Neutrophil (primary cell): ENCODE measurements at regions not wholly inside any gene's neighbourhood (a gene's known extent, or its start where the extent isn't known, plus 50 kb on each side); places are given as distances from the start of the nearest gene placed in this dataset.

Experiments
- H3K27ac ChIP-seq: fragments of 200-600 bp; sonication (generic); 2 replicates; pipeline ENCODE4 v1.5.1; 2016; ENCODE audit warnings: mild to moderate bottlenecking, moderate library complexity
- H3K27me3 ChIP-seq: fragments of 200-600 bp; sonication (generic); 2 replicates; pipeline ENCODE4 v1.6.0; 2016; ENCODE audit warnings: mild to moderate bottlenecking
- H3K36me3 ChIP-seq: fragments of 200-600 bp; sonication (generic); 2 replicates; pipeline ENCODE4 v1.5.1; 2017
- H3K4me1 ChIP-seq, 2 experiments: fragments of 200-600 bp in 1 of 2; sonication (generic) in 1 of 2; 1 replicate in 1 of 2; 2 replicates in 1 of 2; pipeline versions ENCODE4 v1.5.1 to v1.6.1; 2013 to 2016; ENCODE audit warnings: low read depth in 1 of 2, low read length in 1 of 2, mild to moderate bottlenecking in 1 of 2, moderate library complexity in 1 of 2; ENCODE audit not compliant: control insufficient read depth in 1 of 2, insufficient read depth in 1 of 2
- H3K4me3 ChIP-seq, 2 experiments: fragments of 200-600 bp in 1 of 2; sonication (generic) in 1 of 2; 1 replicate in 1 of 2; 2 replicates in 1 of 2; pipeline ENCODE4 v1.5.1; 2013 to 2016; ENCODE audit warnings: low read depth in 1 of 2, low read length in 1 of 2, mild to moderate bottlenecking in 1 of 2, moderate library complexity in 1 of 2
- H3K9me3 ChIP-seq: fragments of 200-600 bp; sonication (generic); 2 replicates; pipeline ENCODE4 v1.5.1; 2016
- TF ChIP-seq, protein P1 (sequence below): fragments of 200-600 bp; sonication (generic); IDR thresholded peaks from 2 replicates; pipeline ENCODE4 v1.5.1; 2016; ENCODE audit warnings: antibody characterized with exemption

DNA sequence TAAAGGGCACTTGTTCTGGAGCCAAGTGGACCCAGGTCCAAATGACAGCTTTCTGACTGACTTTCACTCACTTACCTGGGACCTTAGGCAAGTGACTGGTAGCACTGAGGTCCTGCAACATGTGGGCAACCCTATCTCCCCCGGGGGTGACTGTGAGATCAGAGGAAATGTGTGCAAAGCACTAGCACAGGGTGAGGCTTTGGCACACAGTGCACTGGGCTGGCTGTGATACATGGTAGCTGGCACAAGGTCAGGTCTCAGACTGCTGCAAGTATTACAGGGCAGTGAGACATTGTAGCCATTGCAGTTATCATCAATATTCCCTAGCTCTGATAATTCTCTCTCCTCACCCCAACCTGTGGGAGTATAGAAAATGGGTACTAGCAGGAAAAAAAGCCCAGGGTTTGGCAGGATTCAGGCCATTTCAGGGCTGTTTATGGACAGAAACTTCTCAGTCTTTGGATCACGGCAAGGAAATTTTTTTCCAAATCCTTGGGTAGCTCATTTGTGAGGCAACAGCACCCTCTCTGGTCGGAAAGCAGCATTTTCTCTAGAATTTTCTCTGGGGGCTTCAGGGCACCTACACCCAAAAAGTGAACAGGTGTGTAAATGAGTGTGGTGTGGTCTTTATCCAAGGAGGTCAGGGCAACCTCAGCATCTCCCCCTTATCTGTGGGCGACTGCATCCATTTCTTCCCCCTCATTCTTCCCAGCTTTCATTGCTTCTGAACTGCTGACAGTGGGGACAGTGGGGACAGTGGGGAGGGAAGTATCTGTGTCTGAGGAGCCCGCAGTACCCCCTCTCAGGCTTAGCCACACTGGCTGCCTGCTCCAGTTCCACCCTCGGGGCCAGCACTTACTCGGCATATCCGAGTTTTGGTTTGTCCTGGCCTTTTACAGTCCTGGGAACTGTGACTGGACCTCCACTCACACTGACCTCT, 148.7 kb upstream of the PHACTR3 start:
- H3K4me3 ChIP-seq = no peak overlapping the region
- TF ChIP-seq, protein P1, sequence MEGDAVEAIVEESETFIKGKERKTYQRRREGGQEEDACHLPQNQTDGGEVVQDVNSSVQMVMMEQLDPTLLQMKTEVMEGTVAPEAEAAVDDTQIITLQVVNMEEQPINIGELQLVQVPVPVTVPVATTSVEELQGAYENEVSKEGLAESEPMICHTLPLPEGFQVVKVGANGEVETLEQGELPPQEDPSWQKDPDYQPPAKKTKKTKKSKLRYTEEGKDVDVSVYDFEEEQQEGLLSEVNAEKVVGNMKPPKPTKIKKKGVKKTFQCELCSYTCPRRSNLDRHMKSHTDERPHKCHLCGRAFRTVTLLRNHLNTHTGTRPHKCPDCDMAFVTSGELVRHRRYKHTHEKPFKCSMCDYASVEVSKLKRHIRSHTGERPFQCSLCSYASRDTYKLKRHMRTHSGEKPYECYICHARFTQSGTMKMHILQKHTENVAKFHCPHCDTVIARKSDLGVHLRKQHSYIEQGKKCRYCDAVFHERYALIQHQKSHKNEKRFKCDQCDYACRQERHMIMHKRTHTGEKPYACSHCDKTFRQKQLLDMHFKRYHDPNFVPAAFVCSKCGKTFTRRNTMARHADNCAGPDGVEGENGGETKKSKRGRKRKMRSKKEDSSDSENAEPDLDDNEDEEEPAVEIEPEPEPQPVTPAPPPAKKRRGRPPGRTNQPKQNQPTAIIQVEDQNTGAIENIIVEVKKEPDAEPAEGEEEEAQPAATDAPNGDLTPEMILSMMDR = no peak
- H3K27ac ChIP-seq = no peak overlapping the region
- H3K27me3 ChIP-seq = no peaks in the 10 kb centered on the region
- no peaks in the 10 kb centered on the region for H3K9me3 ChIP-seq
- H3K4me1 ChIP-seq = no peaks in the 10 kb centered on the region
- H3K36me3 ChIP-seq = no peaks in the 10 kb centered on the region

DNA sequence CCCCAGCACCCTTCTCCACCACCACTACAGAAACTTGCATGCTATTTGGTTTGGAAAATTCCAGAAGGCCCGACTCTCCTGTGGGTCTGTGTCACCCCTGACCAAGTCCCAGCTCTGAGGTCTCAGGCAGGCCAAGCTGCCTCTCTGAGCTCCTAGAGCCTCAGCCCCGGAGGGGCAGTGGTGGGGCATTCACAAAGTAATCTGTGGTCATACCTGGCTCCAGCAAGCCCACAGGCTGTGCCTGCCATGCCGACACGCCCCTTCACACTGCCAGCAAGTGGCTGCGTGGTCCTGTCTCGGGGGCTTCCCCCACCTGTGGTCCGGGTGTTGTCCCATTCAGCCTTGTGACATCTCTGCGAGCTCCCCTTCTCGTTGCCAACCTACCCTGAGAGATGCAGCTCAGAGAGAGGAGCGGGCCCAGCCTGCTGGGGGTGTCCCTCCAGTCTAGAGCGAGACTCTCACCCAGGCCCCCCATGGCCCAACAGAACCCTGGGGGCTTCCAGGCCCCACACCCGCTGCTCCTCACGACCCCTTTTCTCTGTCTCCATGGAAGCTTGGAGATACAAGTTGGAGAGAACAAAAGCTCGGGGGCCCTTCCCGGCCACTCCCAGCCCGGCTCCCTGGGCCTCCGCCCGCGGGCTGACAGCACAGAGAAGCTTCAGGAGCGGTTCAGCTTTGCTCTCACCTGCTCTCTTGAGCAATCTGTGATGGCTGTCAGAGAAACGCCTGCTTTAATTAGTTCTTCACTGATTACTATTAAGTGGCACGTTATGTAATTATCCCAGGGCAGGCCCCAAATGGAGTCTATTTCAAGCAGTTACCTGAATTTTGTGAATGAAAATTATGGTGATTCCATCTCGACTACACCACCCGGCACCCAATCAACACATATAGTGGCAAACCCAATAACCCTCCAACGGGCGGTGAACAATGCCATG, 147.7 kb upstream of the PHACTR3 start:
- TF ChIP-seq, protein P1 = no peak

DNA sequence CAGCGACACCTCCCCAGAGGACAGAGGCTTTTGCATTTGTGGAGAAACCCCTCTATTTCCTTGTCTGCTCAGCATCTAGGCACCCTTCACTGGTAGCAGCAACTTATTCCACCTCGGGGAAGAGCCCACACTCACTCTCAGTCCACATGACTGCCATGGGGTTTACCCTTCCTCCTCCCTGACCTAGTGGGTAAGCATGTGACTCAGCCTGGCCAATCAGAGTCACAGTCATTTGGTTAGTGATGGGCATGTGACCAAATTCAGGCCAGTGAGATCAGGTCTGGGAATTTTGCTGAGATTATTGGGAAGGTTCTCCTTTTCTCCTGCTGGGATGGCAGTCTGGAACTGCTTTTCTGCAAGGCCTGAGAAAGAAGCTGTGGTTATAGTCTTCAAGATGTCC, 145.7 kb upstream of the PHACTR3 start:
- Histone ChIP-seq H3K4me1 (no peaks in the 10 kb centered on the region), H3K27ac (no peak overlapping the region), H3K27me3 (no peaks in the 10 kb centered on the region), H3K9me3 (no peaks in the 10 kb centered on the region), H3K4me3 (no peak overlapping the region), H3K36me3 (no peaks in the 10 kb centered on the region)
- TF ChIP-seq, protein P1 = no peak

More for the DNA sequence above, 147.7 kb upstream of the PHACTR3 start:
- Histone ChIP-seq H3K4me3 (no peak overlapping the region), H3K4me1 (no peaks in the 10 kb centered on the region), H3K27me3 (no peaks in the 10 kb centered on the region), H3K9me3 (no peaks in the 10 kb centered on the region), H3K36me3 (no peaks in the 10 kb centered on the region), H3K27ac (no peak overlapping the region)

DNA sequence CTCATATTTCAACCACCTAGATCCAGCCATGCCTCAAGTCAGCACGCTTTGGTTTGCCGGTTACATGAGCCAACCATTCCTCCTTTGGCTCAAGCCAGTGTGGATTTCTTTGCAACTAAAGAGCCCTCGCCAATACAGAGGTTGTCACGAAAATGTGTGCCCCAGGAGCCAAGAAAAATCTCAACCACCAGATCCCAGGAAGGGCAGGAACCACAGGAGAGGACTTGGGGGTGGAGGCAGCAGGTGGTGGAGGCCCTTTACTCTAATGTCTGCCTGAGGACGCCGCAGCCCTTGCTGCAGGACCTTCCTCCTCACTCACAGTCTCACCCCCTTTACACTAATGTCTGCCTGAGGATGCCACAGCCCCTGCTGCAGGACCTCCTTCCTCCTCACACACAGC, 144.8 kb upstream of the PHACTR3 start:
- no peaks in the 10 kb centered on the region for H3K9me3 ChIP-seq
- no peaks in the 10 kb centered on the region for H3K36me3 ChIP-seq
- H3K27ac ChIP-seq = no peak overlapping the region
- no peaks in the 10 kb centered on the region for H3K4me1 ChIP-seq
- no peak overlapping the region for H3K4me3 ChIP-seq
- H3K27me3 ChIP-seq = no peaks in the 10 kb centered on the region
- TF ChIP-seq, protein P1 = no peak

DNA sequence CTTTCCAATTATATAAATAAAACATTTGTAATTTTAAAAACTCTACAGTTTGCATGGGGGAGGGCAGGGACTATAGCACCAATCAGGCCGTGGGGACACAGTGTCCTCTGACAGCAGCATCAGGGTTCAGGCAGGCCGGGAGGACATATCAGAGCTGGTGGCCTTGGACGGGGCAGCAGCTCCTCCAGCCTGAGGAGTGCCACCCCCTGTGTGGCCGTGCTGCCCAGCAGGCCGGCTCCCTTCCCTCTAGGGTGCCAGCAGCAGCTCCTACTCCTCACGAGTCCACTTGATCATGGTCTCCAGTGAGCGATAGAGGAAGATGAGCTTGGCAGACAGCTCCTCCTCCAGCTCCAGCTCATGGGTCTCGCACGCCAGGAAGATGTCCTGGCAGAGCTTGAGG, 144.0 kb upstream of the PHACTR3 start:
- Histone ChIP-seq H3K4me3 (no peak overlapping the region), H3K9me3 (no peaks in the 10 kb centered on the region), H3K27ac (no peak overlapping the region), H3K27me3 (no peaks in the 10 kb centered on the region), H3K4me1 (no peaks in the 10 kb centered on the region), H3K36me3 (no peaks in the 10 kb centered on the region)
- TF ChIP-seq, protein P1 = no peak
